Endometrium (tissue), 2 donors: ENCODE measurements at regions not wholly inside any gene's neighbourhood (a gene's known extent, or its start where the extent isn't known, plus 50 kb on each side); places are given as distances from the start of the nearest gene placed in this dataset.
"Not testable (repeated sequence)": the region's sequence is repeated elsewhere in the genome, so short reads cannot be mapped to it uniquely, and the experiment has no call there.

Experiments
- FAIRE-seq: peaks from 2 replicates; lab custom pipeline; 2012; peaks lifted over from hg19 to GRCh38; lab: Jason Lieb, UNC
- donor health status: control.
- donor health status: control.

DNA sequence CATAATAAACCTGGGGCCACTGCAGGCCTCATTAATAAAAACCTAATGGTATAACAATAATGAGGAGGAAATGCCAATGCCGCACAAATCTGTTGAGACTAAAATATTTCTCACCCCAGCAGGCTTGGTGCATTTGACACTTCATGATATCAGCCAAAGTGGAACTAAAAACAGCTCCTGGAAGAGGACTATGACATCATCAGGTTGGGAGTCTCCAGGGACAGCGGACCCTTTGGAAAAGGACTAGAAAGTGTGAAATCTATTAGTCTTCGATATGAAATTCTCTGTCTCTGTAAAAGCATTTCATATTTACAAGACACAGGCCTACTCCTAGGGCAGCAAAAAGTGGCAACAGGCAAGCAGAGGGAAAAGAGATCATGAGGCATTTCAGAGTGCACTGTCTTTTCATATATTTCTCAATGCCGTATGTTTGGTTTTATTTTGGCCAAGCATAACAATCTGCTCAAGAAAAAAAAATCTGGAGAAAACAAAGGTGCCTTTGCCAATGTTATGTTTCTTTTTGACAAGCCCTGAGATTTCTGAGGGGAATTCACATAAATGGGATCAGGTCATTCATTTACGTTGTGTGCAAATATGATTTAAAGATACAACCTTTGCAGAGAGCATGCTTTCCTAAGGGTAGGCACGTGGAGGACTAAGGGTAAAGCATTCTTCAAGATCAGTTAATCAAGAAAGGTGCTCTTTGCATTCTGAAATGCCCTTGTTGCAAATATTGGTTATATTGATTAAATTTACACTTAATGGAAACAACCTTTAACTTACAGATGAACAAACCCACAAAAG, 580.9 kb upstream of the TMEFF2 start:
- FAIRE-seq, result no peak

DNA sequence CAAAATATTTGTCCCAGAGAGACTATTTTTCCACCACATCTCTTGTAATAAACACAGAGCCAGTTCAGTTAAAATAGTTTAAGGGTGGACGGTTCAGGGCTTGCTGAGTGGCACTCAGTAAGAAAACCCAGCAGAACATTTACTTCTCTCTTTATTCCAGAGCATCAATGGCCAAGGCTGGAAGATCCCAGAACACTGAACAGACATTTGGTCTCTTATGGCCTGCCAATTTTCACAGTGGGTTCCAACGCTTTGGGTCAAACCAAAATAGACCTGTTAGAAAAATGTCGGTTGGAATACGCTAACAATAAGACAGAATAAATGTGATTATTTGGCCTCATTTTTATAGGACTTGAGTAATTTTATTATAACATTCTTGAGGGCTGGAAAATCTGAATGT, 580.3 kb upstream of the TMEFF2 start:
- FAIRE-seq, result no peak

DNA sequence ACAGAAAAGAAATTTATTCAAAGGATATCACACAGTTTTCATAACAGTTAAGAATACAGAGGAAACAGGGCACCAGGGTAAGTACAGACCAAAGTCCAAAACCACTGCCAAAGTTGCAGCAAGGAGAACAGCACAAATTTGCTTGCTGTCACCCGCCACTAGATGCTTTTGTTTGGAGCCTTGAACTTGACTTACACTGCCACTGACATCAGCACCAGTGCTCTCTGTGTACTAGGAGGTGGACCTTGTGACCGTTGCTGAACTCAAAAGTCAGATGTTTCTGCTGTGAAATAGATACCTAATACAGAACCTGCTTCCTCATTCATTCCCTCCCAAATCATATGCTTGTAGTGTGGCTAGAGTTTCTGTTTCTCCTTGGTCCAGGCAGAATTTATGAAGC, 578.3 kb upstream of the TMEFF2 start:
- FAIRE-seq, result no peak

DNA sequence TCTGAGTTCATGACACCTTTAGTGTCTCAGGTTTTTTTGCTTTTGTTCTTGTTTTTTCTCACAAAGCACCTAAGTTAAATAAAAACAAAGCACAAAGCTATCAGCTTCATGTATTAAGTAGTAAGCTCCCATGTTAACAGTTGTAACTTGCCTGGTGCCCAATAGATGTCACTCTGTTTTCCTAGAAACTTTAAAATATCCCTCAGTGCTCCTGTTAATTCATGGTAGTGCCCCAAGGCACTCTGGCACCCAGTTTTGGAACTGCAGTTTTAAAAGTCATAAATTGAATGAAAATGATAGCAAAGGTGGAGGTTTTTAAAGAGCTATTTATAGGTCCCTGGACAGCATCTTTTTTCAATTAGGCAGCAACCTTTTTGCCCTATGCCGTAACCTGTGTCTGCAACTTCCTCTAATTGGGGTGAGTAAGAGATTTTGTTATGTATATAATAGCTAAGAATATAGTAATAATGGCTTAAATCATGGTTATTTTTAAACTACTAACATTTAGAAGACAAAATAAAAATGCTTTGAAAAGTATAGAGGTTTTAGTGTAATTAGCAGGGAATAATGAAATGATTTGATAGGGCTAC, 555.0 kb upstream of the TMEFF2 start:
- no peak for FAIRE-seq

DNA sequence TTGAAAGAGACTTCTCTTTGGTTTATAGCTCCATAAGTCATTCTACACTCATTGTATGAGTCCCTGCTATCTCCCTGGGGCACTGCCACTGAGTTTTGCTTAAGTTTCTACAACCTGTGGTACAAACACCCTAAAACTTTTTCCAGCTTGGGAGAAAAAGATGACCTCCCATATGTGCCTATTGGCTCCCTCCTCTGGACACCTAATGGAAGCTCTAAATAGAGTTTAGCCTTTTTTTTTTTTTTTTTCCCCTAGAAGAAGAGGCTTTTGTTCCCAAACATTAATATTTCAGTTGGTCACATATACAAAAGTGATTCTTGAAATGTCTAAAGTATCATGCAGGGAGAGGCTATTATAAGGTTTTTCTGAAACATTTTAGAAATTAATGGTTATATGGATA, 547.2 kb upstream of the TMEFF2 start:
- FAIRE-seq, result no peak

DNA sequence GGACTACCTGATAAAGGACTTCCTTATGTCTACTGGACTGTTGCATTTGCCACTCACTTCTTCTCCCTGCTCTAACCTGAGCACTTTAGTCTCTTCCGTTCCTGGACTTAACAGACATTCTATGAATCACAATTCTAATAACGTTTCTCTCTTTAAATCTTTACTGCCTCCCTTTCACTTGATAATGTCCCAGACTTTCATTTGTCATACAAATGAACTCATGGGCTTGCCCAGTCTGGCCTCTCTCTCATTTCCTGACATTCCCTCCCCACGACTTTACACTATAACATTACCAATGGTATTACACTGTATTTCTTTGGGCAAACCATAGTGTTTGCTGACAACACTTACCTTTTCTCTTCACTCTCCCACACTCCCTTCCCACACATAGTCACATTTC, 540.7 kb upstream of the TMEFF2 start:
- no peak for FAIRE-seq

DNA sequence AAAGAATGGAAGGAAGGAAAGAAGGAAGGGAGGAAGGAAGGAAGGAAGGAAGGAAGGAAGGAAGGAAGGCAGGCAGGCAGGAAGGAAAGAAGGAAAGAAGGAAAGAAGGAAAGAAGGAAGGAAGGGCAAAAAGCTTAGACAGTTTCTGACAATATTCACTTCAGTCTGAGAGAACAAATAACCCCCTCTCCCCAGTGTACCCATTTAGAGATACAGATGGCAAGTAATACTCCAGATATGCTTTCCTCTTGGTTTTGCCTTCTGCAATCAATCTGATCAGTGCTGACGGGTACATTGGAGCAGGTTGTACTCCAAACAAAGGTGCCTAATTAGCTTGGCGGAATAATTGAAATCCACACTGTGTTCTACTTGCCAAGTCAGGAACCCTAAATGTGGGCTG, 534.6 kb upstream of the TMEFF2 start:
- FAIRE-seq, result no peak

DNA sequence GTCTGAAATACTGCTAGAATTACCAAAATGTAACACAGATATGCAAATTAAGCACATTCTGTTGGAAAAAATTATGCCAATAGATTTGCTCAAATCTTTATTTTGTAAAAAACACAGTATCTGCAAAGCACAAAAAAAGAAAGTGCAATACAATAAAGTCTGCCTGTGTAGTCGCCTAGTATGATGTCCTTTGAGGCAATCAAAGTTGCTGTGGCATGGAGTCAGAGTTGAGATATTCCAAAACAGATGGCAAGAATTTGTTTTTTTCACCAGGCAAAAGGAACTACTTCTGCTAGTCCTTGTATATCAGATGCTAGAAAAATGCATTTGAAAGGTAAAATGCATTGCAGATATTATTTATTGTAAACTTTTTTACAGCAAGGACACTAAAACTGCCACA, 531.3 kb upstream of the TMEFF2 start:
- FAIRE-seq, result no peak

DNA sequence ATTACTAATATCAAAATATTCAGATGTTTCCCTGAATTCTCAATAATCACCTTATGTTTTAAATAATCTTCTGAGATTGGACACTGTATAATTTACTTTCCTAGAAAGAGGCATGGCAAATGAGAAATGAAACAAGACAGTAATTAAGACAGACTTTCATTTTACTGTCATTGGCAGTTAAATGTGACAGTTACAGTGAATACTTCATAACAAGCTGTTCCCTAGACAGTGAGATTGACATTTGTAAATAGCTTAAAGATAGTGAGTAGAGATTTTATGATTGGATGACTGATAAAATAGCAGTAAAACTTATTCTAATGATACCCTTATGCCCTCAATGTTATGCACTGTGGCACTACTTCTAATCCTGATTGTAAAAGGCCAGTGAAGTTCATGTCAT, 524.9 kb upstream of the TMEFF2 start:
- FAIRE-seq, result no peak

DNA sequence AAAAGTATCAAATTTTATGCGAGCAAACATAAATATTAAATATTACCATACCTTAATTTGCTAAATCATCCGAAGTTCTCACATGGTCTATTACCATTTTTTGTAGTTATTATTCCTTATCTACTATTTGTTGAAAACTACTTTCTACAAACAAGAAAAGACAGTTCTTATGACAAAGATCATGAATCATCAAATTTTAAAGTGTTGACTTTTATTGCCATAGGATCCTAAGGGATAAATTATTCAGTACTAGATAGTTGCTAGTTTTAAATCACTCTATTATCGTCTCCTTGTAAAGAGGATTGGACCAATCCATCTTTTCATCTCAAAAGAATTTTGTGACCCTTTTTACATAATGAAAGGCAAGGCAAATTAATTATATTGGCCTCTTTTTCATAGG, 523.6 kb upstream of the TMEFF2 start:
- FAIRE-seq, result no peak

DNA sequence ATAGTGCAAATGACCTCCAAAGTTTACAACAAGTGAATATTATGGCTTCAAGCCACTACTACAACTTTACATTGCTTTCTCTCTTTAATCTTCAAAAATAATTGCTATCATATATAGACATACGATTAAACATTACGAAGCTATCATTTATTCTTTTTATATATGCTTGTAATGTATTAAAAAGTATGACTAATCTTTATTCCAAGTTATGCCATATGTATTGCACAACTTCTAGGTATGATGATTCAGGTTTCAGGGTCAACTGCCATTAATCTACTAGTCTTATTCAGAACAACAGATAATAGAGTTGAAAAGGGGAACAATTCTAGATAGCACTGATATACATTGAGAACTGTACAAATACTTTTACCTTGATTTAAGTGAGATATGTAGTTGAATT, 506.2 kb upstream of the TMEFF2 start:
- no peak for FAIRE-seq

DNA sequence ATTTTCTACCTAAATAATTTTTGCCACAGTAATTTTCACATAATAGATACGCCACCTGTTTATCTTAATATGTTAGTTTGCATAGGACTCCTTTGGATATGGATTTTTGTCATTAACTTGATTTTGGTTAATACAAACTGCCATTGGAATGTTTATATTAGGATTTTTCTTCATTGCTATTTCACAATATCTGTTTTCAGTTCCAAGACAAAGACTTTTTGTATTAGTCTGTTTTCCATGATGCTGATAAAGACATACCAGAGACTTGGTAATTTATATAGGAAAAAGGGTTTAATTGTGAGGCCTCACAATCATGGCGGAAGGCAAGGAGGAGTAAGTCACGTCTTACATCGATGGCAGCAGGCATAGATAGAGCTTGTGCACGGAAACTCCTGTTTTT, 503.1 kb upstream of the TMEFF2 start:
- no peak for FAIRE-seq

DNA sequence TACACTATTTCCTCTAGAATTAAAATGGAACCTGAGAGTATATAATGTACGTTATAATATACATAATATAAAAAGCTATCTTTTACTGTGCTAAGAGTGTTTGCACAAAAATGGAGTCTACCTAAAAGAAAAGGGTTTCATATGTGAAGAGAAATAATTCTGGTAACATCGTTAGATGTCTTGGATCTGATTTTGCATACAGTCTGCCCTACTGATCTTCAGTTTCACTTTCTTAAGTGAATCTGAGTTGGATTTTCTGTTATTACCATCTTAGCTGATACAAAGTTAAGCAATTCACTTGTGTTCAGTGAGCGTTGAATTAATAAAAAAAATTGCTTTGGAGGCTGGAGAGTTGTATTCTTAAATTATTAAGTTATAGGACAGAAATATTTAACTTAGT, 502.1 kb upstream of the TMEFF2 start:
- no peak for FAIRE-seq

DNA sequence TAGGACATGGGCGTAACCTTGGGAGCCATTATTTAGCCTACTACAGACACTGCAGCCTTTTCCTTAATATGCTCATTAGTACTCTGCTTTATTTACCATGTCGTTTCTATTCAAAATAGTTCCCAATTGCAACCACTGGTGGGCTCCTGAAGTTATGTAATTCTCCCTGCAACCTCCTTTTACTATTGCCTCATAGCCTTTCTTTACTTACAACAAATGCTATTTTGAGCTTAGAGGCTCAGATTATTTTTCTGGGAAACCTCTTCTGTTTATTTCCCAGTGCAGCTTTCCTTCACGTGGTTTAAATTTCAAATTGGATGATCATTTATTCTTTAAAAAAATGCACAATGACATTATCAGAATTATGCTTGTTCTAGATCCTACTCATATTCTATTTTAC, 492.3 kb upstream of the TMEFF2 start:
- FAIRE-seq, result no peak

DNA sequence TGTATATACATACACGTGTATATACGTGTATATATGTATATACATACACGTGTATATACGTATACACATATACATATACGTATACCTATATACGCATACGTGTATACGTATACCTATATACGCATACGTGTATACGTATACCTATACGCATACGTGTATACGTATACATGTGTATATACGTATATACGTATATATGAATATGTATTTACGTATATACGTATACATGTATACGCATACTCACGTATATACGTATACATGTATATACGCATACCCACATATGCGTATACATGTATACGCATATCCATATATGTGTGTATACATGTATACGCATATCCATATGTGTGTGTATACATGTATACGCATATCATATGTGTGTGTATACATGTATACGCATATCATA, 487.8 kb upstream of the TMEFF2 start:
- FAIRE-seq, result peak; percentile 31

DNA sequence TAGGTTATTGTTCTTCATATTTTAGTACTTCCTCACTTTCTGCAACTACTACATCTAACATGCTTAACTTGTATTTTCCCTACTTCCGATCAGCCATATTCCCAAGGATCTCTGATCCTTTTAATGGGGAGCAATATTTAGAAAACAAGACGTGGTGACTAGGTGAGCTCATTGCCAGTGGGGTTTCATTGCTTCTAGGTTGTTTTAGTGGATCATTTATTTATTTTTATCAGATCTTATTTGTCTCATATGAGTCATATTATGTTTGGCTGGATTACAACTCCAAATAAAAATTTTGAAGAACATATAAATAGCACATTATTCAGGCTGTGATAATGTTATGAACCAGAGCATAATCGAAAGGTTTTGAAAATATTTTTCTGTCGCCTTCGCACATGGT, 480.9 kb upstream of the TMEFF2 start:
- no peak for FAIRE-seq

DNA sequence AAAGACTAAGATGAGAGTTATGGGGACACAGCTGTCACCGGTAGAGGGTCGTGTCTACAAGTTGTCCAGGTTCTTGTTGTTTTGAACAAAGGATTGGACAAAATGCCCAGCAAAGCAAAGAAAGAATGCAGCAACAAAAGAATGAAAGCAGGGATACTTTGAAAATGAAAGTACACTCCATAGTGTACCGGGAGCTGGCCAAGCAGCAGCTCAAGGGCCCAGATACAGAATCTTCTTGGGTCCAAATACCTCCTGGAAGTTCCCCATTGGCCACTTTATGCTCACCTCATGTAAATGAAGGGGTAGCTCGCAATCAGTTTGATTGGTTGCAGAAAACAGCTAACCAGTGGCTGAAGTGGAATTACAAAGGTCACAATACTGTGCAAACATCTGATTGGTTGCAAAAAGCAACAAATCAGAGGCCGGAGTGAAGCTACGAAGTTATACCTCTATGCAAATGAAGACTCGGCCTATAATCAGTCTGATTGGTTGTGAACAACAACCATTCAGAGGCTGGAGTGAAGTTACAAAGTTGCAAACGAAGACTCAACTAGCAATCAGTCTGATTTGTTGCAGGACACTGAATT, 474.9 kb upstream of the TMEFF2 start:
- no peak for FAIRE-seq

DNA sequence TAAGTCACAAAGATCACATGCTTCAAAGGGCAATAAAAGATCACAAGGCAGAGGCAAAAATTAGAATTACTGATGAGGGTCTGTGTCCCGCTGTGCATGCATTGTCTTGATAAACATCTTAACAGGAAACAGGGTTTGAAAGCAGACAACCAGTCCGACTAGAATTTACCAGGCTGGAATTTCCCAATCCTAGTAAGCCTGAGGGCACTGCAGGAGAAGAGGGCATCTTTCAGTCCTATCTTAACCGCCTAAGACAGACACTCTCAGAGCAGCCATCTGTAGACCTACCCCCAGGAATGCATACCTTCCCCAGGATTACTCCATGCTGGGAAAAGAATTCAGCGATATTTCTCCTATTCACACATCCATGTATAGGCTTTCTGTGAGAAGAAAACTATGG, 465.8 kb upstream of the TMEFF2 start:
- not testable (repeated sequence) for FAIRE-seq

DNA sequence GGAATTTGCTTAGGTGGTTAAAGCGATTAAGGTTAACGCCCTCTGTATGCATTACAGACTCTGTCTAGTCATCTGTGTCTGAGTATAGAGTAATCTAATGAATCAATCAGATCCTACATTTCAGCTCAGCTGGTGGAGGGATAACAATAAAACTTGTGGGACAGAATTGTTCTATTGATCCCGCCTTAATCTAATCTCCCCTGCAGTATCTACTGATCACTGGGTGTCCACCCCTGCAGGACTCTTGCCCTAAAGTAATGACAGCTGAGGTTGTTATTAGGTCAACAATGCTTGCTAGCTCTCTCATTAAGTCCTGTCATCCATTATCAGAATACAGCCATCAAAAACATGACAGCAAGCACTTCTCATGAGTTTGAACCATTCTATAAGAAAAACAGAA, 462.6 kb upstream of the TMEFF2 start:
- no peak for FAIRE-seq

DNA sequence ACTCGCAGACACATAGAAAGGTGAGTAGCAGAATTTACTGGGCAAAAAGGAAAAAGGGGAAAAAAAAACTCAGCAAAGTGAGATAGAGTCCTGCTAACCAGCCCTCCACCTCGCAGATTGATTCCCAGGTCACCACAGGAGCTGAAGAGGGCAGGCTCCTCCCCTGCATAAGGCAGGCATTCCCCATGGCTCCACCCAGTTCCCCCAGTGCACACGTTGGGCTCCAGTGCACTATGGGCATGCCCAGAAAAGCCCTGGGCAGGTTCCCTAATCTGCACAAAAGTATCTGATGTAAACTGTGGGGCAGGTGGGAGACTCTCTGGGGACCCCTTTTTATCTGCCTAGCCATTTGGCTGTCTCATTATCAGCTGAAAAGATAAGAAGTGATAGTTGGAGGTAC, 461.2 kb upstream of the TMEFF2 start:
- FAIRE-seq, result no peak

DNA sequence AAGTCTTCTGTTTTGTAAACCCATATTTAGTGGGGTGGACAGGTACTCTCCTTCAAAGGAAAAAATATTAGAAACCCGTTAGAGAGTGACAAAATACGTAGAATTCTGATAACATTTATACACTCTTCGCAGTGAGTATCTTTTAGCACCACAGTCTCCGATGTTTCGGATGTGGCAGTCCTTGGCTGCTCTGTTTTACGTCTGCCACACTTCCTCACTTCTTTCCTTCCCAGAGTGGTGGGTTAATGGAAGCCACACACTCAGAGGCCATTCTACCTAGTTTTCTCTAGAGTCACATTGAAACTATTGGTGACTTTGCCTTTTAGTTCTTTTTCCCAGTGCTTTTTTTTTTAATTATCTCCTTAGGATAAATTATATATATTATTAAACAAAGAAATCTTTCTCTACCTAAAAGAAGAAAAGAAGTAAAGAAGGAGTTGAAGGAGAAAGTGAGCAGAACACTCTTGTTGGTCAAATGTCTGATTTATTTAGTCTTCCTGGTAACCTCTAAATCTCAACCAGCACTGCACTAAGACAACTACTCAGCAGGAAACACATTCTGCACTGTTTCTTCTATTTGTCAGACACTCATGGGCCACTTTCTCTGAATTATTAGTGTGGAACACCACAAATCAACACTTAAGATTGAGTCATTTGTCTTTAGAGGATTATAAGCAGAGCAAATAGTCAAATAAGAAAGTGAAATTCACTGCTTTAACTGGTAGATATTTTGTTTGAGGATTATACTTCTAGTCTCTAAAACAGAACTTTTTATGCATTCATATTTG, 451.3 kb upstream of the TMEFF2 start:
- FAIRE-seq, result no peak

DNA sequence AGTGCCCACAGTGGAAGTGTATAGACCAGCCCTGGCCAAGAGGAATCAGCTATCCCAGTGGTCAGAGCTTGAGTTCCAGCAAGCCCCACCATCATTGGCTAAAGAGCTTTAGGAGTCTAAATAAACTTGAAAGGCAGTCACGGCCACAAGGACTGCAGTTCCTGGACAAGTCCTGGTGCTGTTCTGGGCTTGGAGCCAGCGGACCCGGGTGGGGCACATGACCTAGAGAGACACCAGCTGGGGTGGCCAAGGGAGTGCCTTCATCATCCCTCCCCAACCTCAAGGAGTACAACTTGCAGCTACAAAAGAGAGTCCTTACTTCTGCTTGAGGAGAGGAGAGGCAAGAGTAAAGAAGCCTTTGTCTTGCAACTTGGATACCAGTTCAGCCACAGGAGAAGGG, 439.8 kb upstream of the TMEFF2 start:
- FAIRE-seq, result no peak

DNA sequence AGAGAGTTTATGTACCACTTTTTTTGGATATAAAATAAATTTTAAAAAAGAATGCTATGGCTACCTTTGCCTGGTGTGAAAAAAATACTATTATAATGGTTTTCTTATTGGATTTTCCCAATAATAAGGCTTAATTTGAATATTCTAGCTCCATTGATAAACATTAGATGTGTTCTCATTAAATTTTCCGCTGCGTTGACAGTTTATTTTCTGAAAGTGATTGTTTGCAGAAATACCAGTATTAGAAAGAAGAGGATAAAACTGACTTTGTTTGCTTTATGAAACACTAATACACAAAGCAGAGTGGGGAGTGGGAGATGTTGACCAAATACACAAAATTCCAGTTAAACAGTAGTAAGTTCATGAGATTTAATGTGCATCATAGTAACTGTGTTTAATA, 433.3 kb upstream of the TMEFF2 start:
- FAIRE-seq, result no peak
